OCI-LY3 (cell line): ENCODE measurements at regions not wholly inside any gene's neighbourhood (a gene's known extent, or its start where the extent isn't known, plus 50 kb on each side); places are given as distances from the start of the nearest gene placed in this dataset.

Experiments
- H2AFZ ChIP-seq: fragments of 200-600, 300-600 bp; shearing (Covaris generic); 2 replicates; pipeline ENCODE4 v1.6.0; 2014; ENCODE audit warnings: antibody characterized with exemption, low read depth, low read length
- H3K27ac ChIP-seq: fragments of 200-600, 300-600 bp; sonication (generic); 2 replicates; pipeline ENCODE4 v1.5.1; 2014; ENCODE audit warnings: mild to moderate bottlenecking, low read length, moderate library complexity, mixed read lengths
- H3K27me3 ChIP-seq: fragments of 200-600, 300-600 bp; sonication (generic); 2 replicates; pipeline ENCODE4 v1.6.1; 2014; ENCODE audit warnings: low read depth, low read length, mixed read lengths
- H3K36me3 ChIP-seq: fragments of 200-600, 300-600 bp; sonication (generic); replicated peaks from 2 replicates; pipeline ENCODE3; 2014; ENCODE audit warnings: low read depth, low read length, mixed read lengths
- H3K4me1 ChIP-seq: fragments of 300-600, 200-600 bp; sonication (generic); 2 replicates; pipeline ENCODE4 v1.6.1; 2014; ENCODE audit warnings: low read length, mixed read lengths
- H3K4me2 ChIP-seq: fragments of 200-600, 300-600 bp; sonication (generic); 2 replicates; pipeline ENCODE4 v1.6.1; 2014; ENCODE audit warnings: low read length, mixed read lengths
- H3K4me3 ChIP-seq: fragments of 300-600, 200-600 bp; sonication (generic); 2 replicates; pipeline ENCODE4 v1.5.1; 2014; ENCODE audit warnings: antibody characterized with exemption, mild to moderate bottlenecking, low read length, moderate library complexity
- H3K79me2 ChIP-seq: fragments of 300-600, 200-600 bp; shearing (Covaris generic); 2 replicates; pipeline ENCODE4 v1.6.1; 2014; ENCODE audit warnings: mild to moderate bottlenecking, low read length, mixed read lengths
- H3K9ac ChIP-seq: fragments of 300-600, 200-600 bp; shearing (Covaris generic); 2 replicates; pipeline ENCODE4 v1.6.0; 2014; ENCODE audit warnings: mild to moderate bottlenecking, low read length, moderate library complexity
- H3K9me3 ChIP-seq: fragments of 200-600, 300-600 bp; shearing (Covaris generic); 2 replicates; pipeline ENCODE4 v1.6.1; 2014; ENCODE audit warnings: low read length, mixed read lengths; ENCODE audit not compliant: insufficient read depth
- H4K20me1 ChIP-seq: fragments of 200-600, 300-600 bp; sonication (generic); 2 replicates; pipeline ENCODE4 v1.6.1; 2016; ENCODE audit warnings: low read length, mixed read lengths; ENCODE audit not compliant: insufficient read depth
- EZH2phosphoT487 ChIP-seq: fragments of 200-600 bp; shearing (Covaris generic); IDR thresholded peaks from 2 replicates; pipeline ENCODE4 v1.6.1; 2018; ENCODE audit warnings: antibody characterized with exemption, mixed run types, low read depth
- TF ChIP-seq, protein P1 (sequence below): fragments of 200-600, 300-600 bp; sonication (generic); IDR thresholded peaks from 2 replicates; pipeline ENCODE4 v1.5.1; 2014; ENCODE audit warnings: antibody characterized with exemption, low read length, low read depth

DNA sequence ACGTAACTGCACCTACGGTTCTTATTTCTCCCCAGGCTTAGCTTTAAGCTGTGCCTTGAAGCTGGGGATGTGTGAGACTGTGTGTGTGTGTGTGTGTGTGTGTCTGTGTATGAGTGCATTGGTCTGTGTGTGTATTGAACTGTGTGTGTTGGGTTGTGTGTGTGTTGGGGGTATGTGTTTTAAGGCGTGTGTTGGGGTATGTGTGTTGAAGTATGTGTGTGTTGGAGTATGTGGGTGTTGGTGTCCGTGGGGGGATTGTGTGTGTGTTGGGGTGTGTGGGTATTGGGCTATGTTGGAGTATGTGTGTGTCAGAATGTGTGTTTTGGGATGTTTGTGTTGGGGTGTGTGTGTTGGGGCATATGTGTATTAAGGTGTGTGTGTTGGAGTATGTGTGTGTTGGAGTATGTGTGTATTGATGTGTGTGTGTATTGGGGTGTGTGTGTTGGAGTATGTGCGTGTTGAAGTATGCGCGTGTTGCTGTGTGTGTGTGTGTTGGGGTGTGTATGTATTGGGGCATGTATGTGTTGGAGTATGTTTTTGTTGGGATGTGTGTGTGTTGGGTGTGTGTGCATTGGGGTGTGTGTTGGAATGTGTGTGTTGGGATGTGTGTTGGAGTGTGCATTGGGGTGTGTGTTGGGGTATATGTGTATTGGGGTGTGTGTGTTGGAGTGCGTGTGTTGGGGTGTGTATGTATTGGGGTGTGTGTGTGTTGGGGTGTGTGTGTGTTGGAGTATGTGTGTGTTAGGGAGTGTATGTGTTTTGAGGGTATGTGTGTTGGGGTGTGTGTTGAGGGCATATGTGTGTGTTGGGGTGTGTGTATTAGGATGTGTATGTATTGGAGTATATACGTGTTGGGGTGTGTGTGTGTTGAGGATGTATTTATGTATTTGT is 76.4 kb downstream of the LSM3 start:
- Histone ChIP-seq H2AFZ (no peak overlapping the region), H3K4me2 (no peak overlapping the region), H3K9ac (no peak overlapping the region), H3K4me3 (no peak overlapping the region), H3K79me2 (no peaks in the 10 kb centered on the region), H3K9me3 (no peaks in the 10 kb centered on the region), H3K27me3 (peaks cover 11% of the 10 kb centered on the region; the same call in 1 of the 2 replicates), H3K36me3 (no peaks in the 10 kb centered on the region), H3K4me1 (no peaks in the 10 kb centered on the region), H4K20me1 (no peaks in the 10 kb centered on the region), H3K27ac (no peak overlapping the region)
- TF ChIP-seq, protein P1, sequence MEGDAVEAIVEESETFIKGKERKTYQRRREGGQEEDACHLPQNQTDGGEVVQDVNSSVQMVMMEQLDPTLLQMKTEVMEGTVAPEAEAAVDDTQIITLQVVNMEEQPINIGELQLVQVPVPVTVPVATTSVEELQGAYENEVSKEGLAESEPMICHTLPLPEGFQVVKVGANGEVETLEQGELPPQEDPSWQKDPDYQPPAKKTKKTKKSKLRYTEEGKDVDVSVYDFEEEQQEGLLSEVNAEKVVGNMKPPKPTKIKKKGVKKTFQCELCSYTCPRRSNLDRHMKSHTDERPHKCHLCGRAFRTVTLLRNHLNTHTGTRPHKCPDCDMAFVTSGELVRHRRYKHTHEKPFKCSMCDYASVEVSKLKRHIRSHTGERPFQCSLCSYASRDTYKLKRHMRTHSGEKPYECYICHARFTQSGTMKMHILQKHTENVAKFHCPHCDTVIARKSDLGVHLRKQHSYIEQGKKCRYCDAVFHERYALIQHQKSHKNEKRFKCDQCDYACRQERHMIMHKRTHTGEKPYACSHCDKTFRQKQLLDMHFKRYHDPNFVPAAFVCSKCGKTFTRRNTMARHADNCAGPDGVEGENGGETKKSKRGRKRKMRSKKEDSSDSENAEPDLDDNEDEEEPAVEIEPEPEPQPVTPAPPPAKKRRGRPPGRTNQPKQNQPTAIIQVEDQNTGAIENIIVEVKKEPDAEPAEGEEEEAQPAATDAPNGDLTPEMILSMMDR = no peak

DNA sequence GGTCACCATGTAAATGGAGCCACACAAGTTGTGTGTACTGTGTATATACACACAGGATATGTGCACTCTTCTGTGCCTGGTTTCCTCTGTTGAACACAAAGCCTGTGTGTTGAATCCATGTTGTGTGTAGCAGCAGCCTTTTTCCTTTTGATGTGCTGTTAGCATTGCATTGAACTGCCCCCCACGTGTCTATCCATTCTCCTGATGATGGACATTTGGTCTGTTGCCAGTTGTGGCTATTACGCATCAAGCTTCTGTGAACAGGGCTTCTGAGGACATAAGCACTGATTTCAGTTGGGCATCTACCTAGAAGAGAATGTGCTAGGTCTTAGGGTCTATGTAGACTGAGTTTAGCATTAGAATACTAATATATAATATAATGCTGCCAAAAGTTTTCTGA is 77.4 kb downstream of the LSM3 start:
- no peak overlapping the region; the same call in 1 of the 2 replicates for H2AFZ ChIP-seq
- no peak overlapping the region for H3K27ac ChIP-seq
- H3K4me1 ChIP-seq = no peaks in the 10 kb centered on the region
- no peak overlapping the region for H3K4me2 ChIP-seq
- H3K9ac ChIP-seq = no peak overlapping the region
- H3K79me2 ChIP-seq = no peaks in the 10 kb centered on the region
- H3K27me3 ChIP-seq = peaks cover 11% of the 10 kb centered on the region; the same call in 1 of the 2 replicates
- H3K4me3 ChIP-seq = no peak overlapping the region
- no peaks in the 10 kb centered on the region for H3K9me3 ChIP-seq
- TF ChIP-seq, protein P1 = no peak
- no peak for TF ChIP-seq EZH2phosphoT487
- H3K36me3 ChIP-seq = no peaks in the 10 kb centered on the region
- no peaks in the 10 kb centered on the region for H4K20me1 ChIP-seq

DNA sequence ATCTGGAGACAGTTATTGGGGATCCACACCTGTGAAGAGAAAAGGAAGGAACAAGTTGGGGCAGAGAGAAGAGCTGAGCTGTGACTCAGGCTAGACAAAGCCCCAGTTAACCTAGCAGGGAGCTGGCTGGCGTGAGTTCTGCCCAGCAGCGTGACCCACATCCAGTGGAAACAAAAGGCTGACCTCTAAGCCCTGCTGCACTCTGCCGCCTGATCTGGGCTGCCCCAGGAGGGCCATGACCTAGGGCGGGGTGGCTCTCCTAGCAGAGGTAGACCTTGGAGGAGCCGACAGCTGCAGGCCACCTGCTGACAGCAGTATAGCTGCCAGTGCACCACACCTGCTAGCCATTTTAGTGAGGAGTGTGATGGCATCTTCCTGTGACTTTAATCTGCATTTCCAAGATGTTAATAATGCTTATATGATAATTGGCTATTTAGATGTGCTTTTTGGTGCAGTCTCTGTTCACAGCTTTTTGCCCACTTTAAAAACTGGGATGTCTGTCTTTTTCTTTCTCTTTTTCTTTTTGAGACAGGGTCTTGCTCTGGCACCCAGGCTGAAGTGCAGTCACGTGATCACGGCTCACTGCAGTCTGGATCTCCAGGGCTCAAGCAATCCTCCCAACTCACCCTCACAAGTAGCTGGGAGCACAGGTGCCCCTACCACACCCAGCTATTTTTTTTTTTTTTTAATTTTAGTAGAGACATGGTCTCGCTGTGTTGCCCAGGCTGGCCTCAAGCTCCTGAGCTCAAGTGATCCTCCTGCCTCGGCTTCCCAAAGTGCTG is 78.1 kb downstream of the LSM3 start:
- no peaks in the 10 kb centered on the region for H3K36me3 ChIP-seq
- H3K27me3 ChIP-seq = peaks cover 13% of the 10 kb centered on the region
- H3K27ac ChIP-seq = no peak overlapping the region
- H2AFZ ChIP-seq = no peak overlapping the region
- H3K4me2 ChIP-seq = no peak overlapping the region
- H4K20me1 ChIP-seq = no peaks in the 10 kb centered on the region
- H3K4me1 ChIP-seq = peaks cover 3% of the 10 kb centered on the region; the same call in 1 of the 2 replicates
- no peaks in the 10 kb centered on the region for H3K79me2 ChIP-seq
- no peaks in the 10 kb centered on the region for H3K9me3 ChIP-seq
- H3K9ac ChIP-seq = no peak overlapping the region
- TF ChIP-seq, protein P1 = peak; percentile 14; the same call in 1 of the 2 replicates
- no peak for TF ChIP-seq EZH2phosphoT487
- no peak overlapping the region for H3K4me3 ChIP-seq
